ENCODE measurements at regions not wholly inside any gene's neighbourhood (a gene's known extent, or its start where the extent isn't known, plus 50 kb on each side); places are given as distances from the start of the nearest gene placed in this dataset.

DNA sequence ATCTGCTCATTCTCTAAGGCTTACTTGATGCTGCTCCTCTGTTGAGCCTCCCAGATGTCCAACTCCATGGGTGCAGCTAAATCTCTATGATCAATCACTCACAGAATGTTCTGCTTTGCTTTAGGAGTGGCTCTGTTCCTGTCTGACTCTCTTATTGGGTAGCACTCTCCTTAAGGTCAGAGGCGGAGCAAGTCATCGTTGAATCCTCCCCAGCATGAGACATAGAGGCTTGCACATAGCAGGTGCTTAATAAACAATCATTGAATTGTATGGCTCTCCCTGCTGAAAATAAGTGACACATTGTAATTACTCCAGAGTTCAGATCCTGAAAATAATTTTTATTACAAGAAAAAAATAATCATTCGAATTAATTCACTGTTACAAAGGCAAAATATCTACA is 69.7 kb downstream of the NPS start:
- no peak overlapping the region for H3K4me3 ChIP-seq
- H2AFZ ChIP-seq (ENCODE audit: control insufficient read depth, low read depth, low read length), result no peak overlapping the region
- ChIA-PET SMC1A (ENCODE audit: uncharacterized antibody, unreplicated experiment) (no interaction called here), POLR2A (no interaction called here), CTCF (no interaction called here), RAD21 (ENCODE audit: unreplicated experiment) (no interaction called here)
- in situ Hi-C loops (cut with MboI), result no loop called here
- no peak overlapping the region for H3K9ac ChIP-seq (ENCODE audit: control insufficient read depth, insufficient read depth, low read length)
- no peak for DNase-seq (ENCODE audit: low read depth, low spot score)
- no peaks in the 10 kb centered on the region for H3K36me3 ChIP-seq (ENCODE audit: control insufficient read depth in 2 of 2, insufficient read depth in 2 of 2, low read length in 1 of 2)
- no TSS peak for BruUV-seq (replicated peaks)
- no peaks in the 10 kb centered on the region for H4K20me1 ChIP-seq (ENCODE audit: control insufficient read depth, insufficient read depth)
- no peak for ATAC-seq
- no peak for TF ChIP-seq MYB (IDR thresholded peaks at IDR 0.05; ENCODE audit: borderline replicate concordance, low read depth, low read length)
- TF ChIP-seq CBFB (IDR thresholded peaks at IDR 0.05; ENCODE audit: low read depth), result no peak
- TF ChIP-seq ZNF622 (IDR thresholded peaks at IDR 0.05), result no peak
- no peak for TF ChIP-seq REST (IDR thresholded peaks at IDR 0.05; ENCODE audit: low read depth, low read length)
- no peak for TF ChIP-seq ESRRA (IDR thresholded peaks at IDR 0.05; ENCODE audit: low read length)
- TF ChIP-seq ATF2 (IDR thresholded peaks at IDR 0.05; ENCODE audit: low read length), result no peak
- TF ChIP-seq CBX5 (IDR thresholded peaks at IDR 0.05; ENCODE audit: low read depth), result no peak
- TF ChIP-seq SMARCA5 (IDR thresholded peaks at IDR 0.05), result no peak
- TF ChIP-seq NFYB (IDR thresholded peaks at IDR 0.05; ENCODE audit: insufficient read depth, low read depth, low read length), result no peak
- no peak for TF ChIP-seq RELA (IDR thresholded peaks at IDR 0.05; ENCODE audit: borderline replicate concordance, partially characterized antibody)
- H3K27ac ChIP-seq (ENCODE audit: control insufficient read depth, insufficient read depth), result no peak overlapping the region
- no peak overlapping the region for H3K4me2 ChIP-seq (ENCODE audit: control insufficient read depth, insufficient read depth)
- no peak for FAIRE-seq
- H3K4me1 ChIP-seq (ENCODE audit: control insufficient read depth, insufficient read depth, low read length), result no peaks in the 10 kb centered on the region
- H3K27me3 ChIP-seq (replicated peaks in 1 of 2; ENCODE audit: control insufficient read depth in 2 of 2, insufficient read depth in 2 of 2, low read length in 1 of 2), result no peaks in the 10 kb centered on the region
- H3K79me2 ChIP-seq (ENCODE audit: control insufficient read depth, insufficient read depth, low read length), result no peaks in the 10 kb centered on the region
- intact Hi-C loops (cut with micrococcal nuclease; ENCODE audit: unreplicated experiment), result no loop called here
- WGBS (ENCODE audit: insufficient coverage, insufficient replicate concordance, low lambda C conversion rate, missing lambda C conversion rate), result 15% methylated on average over 3 of the region's 3 CpGs
- H3K9me3 ChIP-seq (replicated peaks; ENCODE audit: control insufficient read depth, insufficient read depth, low read length), result no peaks in the 10 kb centered on the region
